ENCODE measurements at regions not wholly inside any gene's neighbourhood (a gene's known extent, or its start where the extent isn't known, plus 50 kb on each side); places are given as distances from the start of the nearest gene placed in this dataset.

GRCh38 chr19:28521614-28522544 lies 691.1 kb downstream of the UQCRFS1 start:
- no peak for DNase-seq

- DNase-seq, result no peak
Observed at GRCh38 chr19:28520998-28521568, 691.9 kb downstream of the UQCRFS1 start.

- DNase-seq, result no peak
Observed at GRCh38 chr19:28519952-28520861, 692.7 kb downstream of the UQCRFS1 start.

- no peak for DNase-seq
Observed at GRCh38 chr19:28519218-28519779, 693.7 kb downstream of the UQCRFS1 start.

- DNase-seq, result no peak
Observed at GRCh38 chr19:28516415-28516872, 696.5 kb downstream of the UQCRFS1 start.

GRCh38 chr19:28514166-28514565 lies 698.8 kb downstream of the UQCRFS1 start:
- DNase-seq, result no peak

GRCh38 chr19:28511655-28512054 lies 701.3 kb downstream of the UQCRFS1 start:
- DNase-seq, result no peak

- DNase-seq, result no peak
Observed at GRCh38 chr19:28509079-28509895, 703.7 kb downstream of the UQCRFS1 start.

GRCh38 chr19:28508666-28509065 lies 704.3 kb downstream of the UQCRFS1 start:
- DNase-seq, result no peak

- no peak for DNase-seq
Observed at GRCh38 chr19:28505933-28506332, 707.0 kb downstream of the UQCRFS1 start.

- DNase-seq, result no peak
Observed at GRCh38 chr19:28505134-28505533, 707.8 kb downstream of the UQCRFS1 start.

GRCh38 chr19:28504727-28505126 lies 708.2 kb downstream of the UQCRFS1 start:
- DNase-seq, result no peak

GRCh38 chr19:28504139-28504538 lies 708.8 kb downstream of the UQCRFS1 start:
- no peak for DNase-seq

GRCh38 chr19:28502879-28503734 lies 709.8 kb downstream of the UQCRFS1 start:
- no peak for DNase-seq

- DNase-seq, result no peak
Observed at GRCh38 chr19:28501976-28502375, 711.0 kb downstream of the UQCRFS1 start.

- DNase-seq, result no peak
Observed at GRCh38 chr19:28500982-28501630, 711.8 kb downstream of the UQCRFS1 start.

GRCh38 chr19:28500296-28500695 lies 712.7 kb downstream of the UQCRFS1 start:
- DNase-seq, result no peak

GRCh38 chr19:28498404-28498976 lies 714.5 kb downstream of the UQCRFS1 start:
- DNase-seq, result no peak

- no peak for DNase-seq
Observed at GRCh38 chr19:28497887-28498286, 715.1 kb downstream of the UQCRFS1 start.

- no peak for DNase-seq
Observed at GRCh38 chr19:28497137-28497536, 715.8 kb downstream of the UQCRFS1 start.

Data from activated CD4-positive, alpha-beta T cell treated with anti-CD3 and anti-CD28 coated beads, Interleukin-10, Interleukin-2, amounts not matched to agents 100 ng/mL and 50 ng/mL, durations not matched to agents 16 hours and 8 hours (primary cell).